ENCODE measurements at regions not wholly inside any gene's neighbourhood (a gene's known extent, or its start where the extent isn't known, plus 50 kb on each side); places are given as distances from the start of the nearest gene placed in this dataset.

GRCh38 chr5:167754501-167755021 lies 536.9 kb upstream of the WWC1 start:
- no peak for TF ChIP-seq CTCF (conservative IDR thresholded peaks at IDR 0.05; ENCODE audit: low read length)
- TF ChIP-seq EZH2phosphoT487 (IDR thresholded peaks at IDR 0.05; ENCODE audit: borderline replicate concordance, low read depth, low read length), result no peak
- no peaks in the 10 kb centered on the region for H3K79me2 ChIP-seq (ENCODE audit: insufficient read depth, low read depth, low read length)
- H3K36me3 ChIP-seq (ENCODE audit: insufficient read depth, low read length), result no peaks in the 10 kb centered on the region
- POLR2A ChIA-PET, result no interaction called here
- H3K4me2 ChIP-seq (ENCODE audit: low read length), result no peak overlapping the region
- intact Hi-C loops (cut with micrococcal nuclease; ENCODE audit: unreplicated experiment), result no loop called here
- H4K20me1 ChIP-seq (ENCODE audit: insufficient read depth, low read length), result no peaks in the 10 kb centered on the region
- DNase-seq (ENCODE audit: low spot score), result no peak
- BruUV-seq (replicated peaks), result no TSS peak
- no peak overlapping the region for H2AFZ ChIP-seq (ENCODE audit: low read length)
- no peaks in the 10 kb centered on the region for H3K9me3 ChIP-seq (ENCODE audit: low read length)
- CTCF ChIA-PET (ENCODE audit: unreplicated experiment), result no interaction called here
- no peak overlapping the region for H3K27ac ChIP-seq (ENCODE audit: low read depth, low read length, poor library complexity, severe bottlenecking)
- no peaks in the 10 kb centered on the region for H3K9me2 ChIP-seq (ENCODE audit: insufficient read depth, low read length)
- no peak overlapping the region for H3K4me3 ChIP-seq (ENCODE audit: low read depth, low read length, poor library complexity, severe bottlenecking)
- no peaks in the 10 kb centered on the region for H3K4me1 ChIP-seq (ENCODE audit: insufficient read depth, low read length, poor library complexity, severe bottlenecking)

- DNase-seq (ENCODE audit: low spot score), result no peak
- Histone ChIP-seq H3K4me2 (ENCODE audit: low read length) (no peak overlapping the region), H3K9me3 (ENCODE audit: low read length) (no peaks in the 10 kb centered on the region), H2AFZ (ENCODE audit: low read length) (no peak overlapping the region), H3K4me3 (ENCODE audit: low read depth, low read length, poor library complexity, severe bottlenecking) (no peak overlapping the region), H3K9me2 (ENCODE audit: insufficient read depth, low read length) (no peaks in the 10 kb centered on the region), H3K4me1 (ENCODE audit: insufficient read depth, low read length, poor library complexity, severe bottlenecking) (no peaks in the 10 kb centered on the region), H3K27ac (ENCODE audit: low read depth, low read length, poor library complexity, severe bottlenecking) (no peak overlapping the region), H4K20me1 (ENCODE audit: insufficient read depth, low read length) (no peaks in the 10 kb centered on the region), H3K79me2 (ENCODE audit: insufficient read depth, low read depth, low read length) (no peaks in the 10 kb centered on the region), H3K36me3 (ENCODE audit: insufficient read depth, low read length) (no peaks in the 10 kb centered on the region)
- intact Hi-C loops (cut with micrococcal nuclease; ENCODE audit: unreplicated experiment), result no loop called here
- CTCF ChIA-PET (ENCODE audit: unreplicated experiment), result no interaction called here
- no TSS peak for BruUV-seq (replicated peaks)
- TF ChIP-seq CTCF (conservative IDR thresholded peaks at IDR 0.05; ENCODE audit: low read length) (no peak), EZH2phosphoT487 (IDR thresholded peaks at IDR 0.05; ENCODE audit: borderline replicate concordance, low read depth, low read length) (no peak)
- POLR2A ChIA-PET, result interaction anchor here (0.6 kb wide), 1 partner anchor 632 kb away, joined by 3 read pairs; no protein-coding TSS in a partner anchor
Measured at GRCh38 chr5:167755420-167755819, 536.0 kb upstream of the WWC1 start.

DNA sequence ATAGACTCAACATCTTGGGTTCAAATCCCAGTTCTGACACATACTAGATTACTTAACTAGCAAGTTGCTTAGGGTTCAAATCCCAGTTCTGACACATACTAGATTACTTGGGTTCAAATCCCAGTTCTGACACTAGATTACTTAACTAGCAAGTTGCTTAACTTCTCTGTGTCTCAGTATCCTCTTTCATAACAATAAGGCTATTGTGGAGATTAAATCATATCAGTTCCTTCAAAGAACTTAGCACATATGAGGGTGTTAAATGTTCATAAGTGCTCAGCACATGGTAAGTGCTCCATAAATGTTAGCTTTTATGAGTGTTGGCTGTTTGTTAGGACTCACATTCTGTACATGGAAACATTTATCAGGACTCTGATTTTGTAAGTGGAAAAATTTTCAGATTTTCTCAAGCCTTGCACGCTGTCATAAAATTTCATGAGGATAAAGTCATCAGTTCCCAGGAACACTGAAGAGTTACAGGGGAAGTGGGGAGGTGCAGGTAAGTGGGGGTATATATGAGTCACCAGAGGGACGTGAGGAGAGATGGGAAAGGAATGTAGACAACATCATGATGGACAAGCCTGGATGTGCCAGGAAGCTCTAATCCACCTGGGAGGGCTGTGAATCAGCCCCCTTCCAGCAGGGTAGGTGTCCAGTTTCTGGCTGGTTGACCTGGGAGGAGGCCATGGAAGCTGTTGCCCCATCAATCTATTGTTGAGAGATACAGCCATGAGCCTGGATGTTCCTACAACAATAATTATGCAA lies 532.2 kb upstream of the WWC1 start:
- intact Hi-C loops (cut with micrococcal nuclease; ENCODE audit: unreplicated experiment), result no loop called here
- CTCF ChIA-PET (ENCODE audit: unreplicated experiment), result no interaction called here
- no TSS peak for BruUV-seq (replicated peaks)

More for the DNA sequence above, 532.2 kb upstream of the WWC1 start:
- H3K9me2 ChIP-seq (ENCODE audit: insufficient read depth, low read length), result no peaks in the 10 kb centered on the region
- H3K79me2 ChIP-seq (ENCODE audit: insufficient read depth, low read depth, low read length), result no peaks in the 10 kb centered on the region
- no peaks in the 10 kb centered on the region for H4K20me1 ChIP-seq (ENCODE audit: insufficient read depth, low read length)
- H3K36me3 ChIP-seq (ENCODE audit: insufficient read depth, low read length), result no peaks in the 10 kb centered on the region
- DNase-seq (ENCODE audit: low spot score), result no peak
- POLR2A ChIA-PET, result no interaction called here
- H3K4me1 ChIP-seq (ENCODE audit: insufficient read depth, low read length, poor library complexity, severe bottlenecking), result no peaks in the 10 kb centered on the region
- no peak overlapping the region for H2AFZ ChIP-seq (ENCODE audit: low read length)
- H3K4me2 ChIP-seq (ENCODE audit: low read length), result no peak overlapping the region
- no peak for TF ChIP-seq EZH2phosphoT487 (IDR thresholded peaks at IDR 0.05; ENCODE audit: borderline replicate concordance, low read depth, low read length)
- no peak for TF ChIP-seq CTCF (conservative IDR thresholded peaks at IDR 0.05; ENCODE audit: low read length)
- H3K9me3 ChIP-seq (ENCODE audit: low read length), result no peaks in the 10 kb centered on the region
- no peak overlapping the region for H3K4me3 ChIP-seq (ENCODE audit: low read depth, low read length, poor library complexity, severe bottlenecking)
- no peak overlapping the region for H3K27ac ChIP-seq (ENCODE audit: low read depth, low read length, poor library complexity, severe bottlenecking)
